ENCODE measurements at regions not wholly inside any gene's neighbourhood (a gene's known extent, or its start where the extent isn't known, plus 50 kb on each side); places are given as distances from the start of the nearest gene placed in this dataset.

- intact Hi-C loops (cut with DNase I) = no loop called here
- ATAC-seq (ENCODE audit: poor library complexity) = no peak
Measured at GRCh38 chr11:70695086-70695960, 297.0 kb downstream of the CTTN start.

GRCh38 chr11:70696076-70696475, 297.7 kb downstream of the CTTN start:
- intact Hi-C loops (cut with DNase I) = no loop called here
- no peak for DNase-seq
- ATAC-seq (ENCODE audit: poor library complexity) = no peak

More at GRCh38 chr11:70695086-70695960, 297.0 kb downstream of the CTTN start:
- DNase-seq = no peak

- DNase-seq (no peak), ATAC-seq (ENCODE audit: poor library complexity) (no peak)
- intact Hi-C loops (cut with DNase I) = no loop called here
Measured at GRCh38 chr11:70696564-70696963, 298.2 kb downstream of the CTTN start.

- no peak for DNase-seq
- intact Hi-C loops (cut with DNase I) = no loop called here
- no peak for ATAC-seq (ENCODE audit: poor library complexity)
Measured at GRCh38 chr11:70697701-70698100, 299.4 kb downstream of the CTTN start.

GRCh38 chr11:70698871-70699270, 300.5 kb downstream of the CTTN start:
- DNase-seq = no peak

GRCh38 chr11:70699294-70700221, 301.2 kb downstream of the CTTN start:
- intact Hi-C loops (cut with DNase I) = no loop called here
- DNase-seq = no peak
- no peak for ATAC-seq (ENCODE audit: poor library complexity)

More at GRCh38 chr11:70698871-70699270, 300.5 kb downstream of the CTTN start:
- intact Hi-C loops (cut with DNase I) = no loop called here
- ATAC-seq (ENCODE audit: poor library complexity) = no peak

- intact Hi-C loops (cut with DNase I) = no loop called here
- ATAC-seq (ENCODE audit: poor library complexity) (no peak), DNase-seq (no peak)
Measured at GRCh38 chr11:70700453-70700852, 302.1 kb downstream of the CTTN start.

GRCh38 chr11:70700871-70701270, 302.5 kb downstream of the CTTN start:
- ATAC-seq (ENCODE audit: poor library complexity) (no peak), DNase-seq (no peak)
- intact Hi-C loops (cut with DNase I) = no loop called here

- no peak for ATAC-seq (ENCODE audit: poor library complexity)
- no peak for DNase-seq
- intact Hi-C loops (cut with DNase I) = no loop called here
Measured at GRCh38 chr11:70702040-70702648, 303.8 kb downstream of the CTTN start.

GRCh38 chr11:70703141-70704064, 305.1 kb downstream of the CTTN start:
- intact Hi-C loops (cut with DNase I) = no loop called here
- ATAC-seq (ENCODE audit: poor library complexity) (no peak), DNase-seq (no peak)

- intact Hi-C loops (cut with DNase I) = no loop called here
- ATAC-seq (ENCODE audit: poor library complexity) (no peak), DNase-seq (no peak)
Measured at GRCh38 chr11:70705097-70705496, 306.8 kb downstream of the CTTN start.

- intact Hi-C loops (cut with DNase I) = no loop called here
- ATAC-seq (ENCODE audit: poor library complexity) (no peak), DNase-seq (no peak)
Measured at GRCh38 chr11:70705930-70706329, 307.6 kb downstream of the CTTN start.

GRCh38 chr11:70707821-70708220, 309.5 kb downstream of the CTTN start:
- intact Hi-C loops (cut with DNase I) = no loop called here
- ATAC-seq (ENCODE audit: poor library complexity) (no peak), DNase-seq (no peak)

- DNase-seq (no peak), ATAC-seq (ENCODE audit: poor library complexity) (no peak)
- intact Hi-C loops (cut with DNase I) = no loop called here
Measured at GRCh38 chr11:70709596-70709995, 311.3 kb downstream of the CTTN start.

GRCh38 chr11:70710192-70710591, 311.9 kb downstream of the CTTN start:
- ATAC-seq (ENCODE audit: poor library complexity) = no peak
- DNase-seq = no peak
- intact Hi-C loops (cut with DNase I) = no loop called here

GRCh38 chr11:70710601-70711000, 312.3 kb downstream of the CTTN start:
- DNase-seq = no peak
- intact Hi-C loops (cut with DNase I) = no loop called here
- ATAC-seq (ENCODE audit: poor library complexity) = no peak

- DNase-seq (no peak), ATAC-seq (ENCODE audit: poor library complexity) (no peak)
- intact Hi-C loops (cut with DNase I) = no loop called here
Measured at GRCh38 chr11:70711095-70711910, 313.0 kb downstream of the CTTN start.

GRCh38 chr11:70711911-70712185, 313.5 kb downstream of the CTTN start:
- ATAC-seq (ENCODE audit: poor library complexity) = no peak
- no peak for DNase-seq
- intact Hi-C loops (cut with DNase I) = no loop called here
